HepG2 (cell line): ENCODE measurements at regions not wholly inside any gene's neighbourhood (a gene's known extent, or its start where the extent isn't known, plus 50 kb on each side); places are given as distances from the start of the nearest gene placed in this dataset.

Experiments used
- ATAC-seq: fragments of 200-7000 bp; cut with Tn5 transposase; 3 replicates; pipeline ENCODE4 v1.9.1; 2020; ENCODE audit warnings: mild to moderate bottlenecking, moderate library complexity
- BruUV-seq: library from RNA; stranded (reverse); fragments of 400-500 nt; replicated peaks from 2 replicates; lab custom pipeline; 2021; lab: Mats Ljungman, UMichigan
- CTCF ChIA-PET: fragments of 300-600 bp; formaldehyde crosslinking; extraction: SDS; loops from one replicate; lab custom pipeline; 2021; ENCODE audit warnings: low total read pairs, inconsistent platforms, low intra/inter-chr PET ratio; lab: Yijun Ruan, JAX
- POLR2A ChIA-PET: fragments of 350-600 bp; sonication (Branson Sonifier 250); formaldehyde crosslinking; loops from one replicate; lab custom pipeline; 2020; ENCODE audit warnings: antibody characterized with exemption, inconsistent platforms; lab: Yijun Ruan, JAX
- DNase-seq: peaks from one replicate; pipeline ENCODE4 v3.0.0-alpha.2; 2015; ENCODE audit warnings: low spot score
- FAIRE-seq: peaks from 3 replicates; lab custom pipeline; 2011; peaks lifted over from hg19 to GRCh38; lab: Jason Lieb, UNC
- H2AFZ ChIP-seq: one replicate; pipeline ENCODE4 v1.6.1; 2011; ENCODE audit warnings: low read length, inconsistent platforms
- H3K27ac ChIP-seq: fragments of 300-600 bp; 3 replicates; pipeline ENCODE4 v1.8.0; 2011; ENCODE audit warnings: mixed run types, mild to moderate bottlenecking, mixed read lengths, low read length, inconsistent platforms; ENCODE audit not compliant: insufficient read depth; ENCODE audit errors: extremely low read length
- H3K27me3 ChIP-seq, 2 experiments: fragments of 200-600 bp in 1 of 2; 2 replicates in 1 of 2; 3 replicates in 1 of 2; pipeline versions ENCODE4 v1.6.0 to v1.8.0; 2011; ENCODE audit warnings: low read length in 2 of 2, mild to moderate bottlenecking in 2 of 2, moderate library complexity in 2 of 2, inconsistent platforms in 1 of 2; ENCODE audit not compliant: insufficient read depth in 2 of 2, control insufficient read depth in 1 of 2
- H3K36me3 ChIP-seq, 2 experiments: fragments of 200-600 bp in 1 of 2; replicated peaks in 1 of 2; 2 replicates in 1 of 2; 3 replicates in 1 of 2; pipeline versions ENCODE4 v1.5.1 to v1.8.0; 2011; ENCODE audit warnings: low read length in 2 of 2, inconsistent platforms in 1 of 2; ENCODE audit not compliant: insufficient read depth in 2 of 2, control insufficient read depth in 1 of 2
- H3K4me1 ChIP-seq: 2 replicates; pipeline ENCODE4 v1.5.1; 2012; ENCODE audit warnings: low read length, inconsistent platforms; ENCODE audit not compliant: insufficient read depth
- H3K4me2 ChIP-seq: 2 replicates; pipeline ENCODE4 v1.6.0; 2011; ENCODE audit warnings: low read depth, low read length, inconsistent platforms
- H3K4me3 ChIP-seq, 3 experiments: fragments of 200-600 bp in 1 of 3; sonication (generic), shearing (Covaris generic) in 1 of 3; replicated peaks in 1 of 3; 2 replicates each; pipeline ENCODE4 v1.5.1; 2011 to 2016; ENCODE audit warnings: low read length in 3 of 3, inconsistent platforms in 2 of 3, low read depth in 2 of 3, mild to moderate bottlenecking in 2 of 3, control low read depth in 1 of 3, mixed read lengths in 1 of 3; ENCODE audit not compliant: insufficient read depth in 1 of 3
- H3K79me2 ChIP-seq: one replicate; pipeline ENCODE4 v1.6.1; 2011; ENCODE audit warnings: low read length, inconsistent platforms; ENCODE audit not compliant: insufficient read depth
- H3K9ac ChIP-seq: 2 replicates; pipeline ENCODE4 v1.6.0; 2011; ENCODE audit warnings: mild to moderate bottlenecking, low read depth, low read length, inconsistent platforms; ENCODE audit not compliant: insufficient read depth
- H3K9me3 ChIP-seq: 2 replicates; pipeline ENCODE4 v1.5.1; 2012; ENCODE audit warnings: mild to moderate bottlenecking, low read length
- H4K20me1 ChIP-seq: 2 replicates; pipeline ENCODE4 v1.6.0; 2011; ENCODE audit warnings: inconsistent platforms, mild to moderate bottlenecking, low read length, moderate library complexity; ENCODE audit not compliant: insufficient read depth
- ARHGAP35 ChIP-seq: sonication (generic); formaldehyde crosslinking; IDR thresholded peaks from 2 replicates; pipeline ENCODE4 v1.9.0; 2022; ENCODE audit warnings: mild to moderate bottlenecking, inconsistent platforms, moderate library complexity, missing genetic modification reagents, borderline replicate concordance
- ATRX ChIP-seq: sonication (generic); formaldehyde crosslinking; IDR thresholded peaks from 2 replicates; pipeline ENCODE4 v1.4.0; 2020; ENCODE audit warnings: missing genetic modification reagents, borderline replicate concordance
- FOSL2 ChIP-seq: sonication (generic); formaldehyde crosslinking; IDR thresholded peaks from 2 replicates; pipeline ENCODE4 v1.4.0; 2020; ENCODE audit warnings: missing genetic modification reagents
- RFX5 ChIP-seq: IDR thresholded peaks from 2 replicates; pipeline ENCODE4 v1.6.1; 2011; ENCODE audit warnings: low read depth, low read length, improper control_type of control experiment
- SP4 ChIP-seq: sonication (generic); formaldehyde crosslinking; IDR thresholded peaks from 2 replicates; pipeline ENCODE4 v1.8.1; 2023; ENCODE audit warnings: mild to moderate bottlenecking, missing genetic modification reagents
- ZBTB44 ChIP-seq: sonication (generic); formaldehyde crosslinking; IDR thresholded peaks from 2 replicates; pipeline ENCODE4 v1.4.0; 2020; ENCODE audit warnings: missing genetic modification reagents
- ZNF18 ChIP-seq: sonication (generic); formaldehyde crosslinking; IDR thresholded peaks from 2 replicates; pipeline ENCODE4 v1.8.0; 2022; ENCODE audit warnings: mild to moderate bottlenecking, missing genetic modification reagents; ENCODE audit not compliant: insufficient replicate concordance
- ZNF30 ChIP-seq: sonication (generic); formaldehyde crosslinking; IDR thresholded peaks from 2 replicates; pipeline ENCODE4 v1.5.0; 2020; ENCODE audit warnings: mild to moderate bottlenecking, missing genetic modification reagents
- ZNF557 ChIP-seq: sonication (generic); formaldehyde crosslinking; IDR thresholded peaks from 2 replicates; pipeline ENCODE4 v1.4.0; 2020; ENCODE audit warnings: missing genetic modification reagents
- ZNF7 ChIP-seq: IDR thresholded peaks from 2 replicates; pipeline ENCODE4 v1.6.1; 2016; ENCODE audit warnings: missing biosample characterization, missing genetic modification reagents
- ZNF710 ChIP-seq: sonication (generic); formaldehyde crosslinking; IDR thresholded peaks from 2 replicates; pipeline ENCODE4 v1.5.0; 2020; ENCODE audit warnings: mild to moderate bottlenecking, missing genetic modification reagents, borderline replicate concordance
- WGBS: methylation state at CpG from one replicate; pipeline ENCODE4 v1.1.6; 2017; ENCODE audit warnings: low lambda C conversion rate; 5-methylcytosine and 5-hydroxymethylcytosine counted together
- in situ Hi-C: cut with HindIII; loops from 2 replicates; pipeline ENCODE4 v1.10.0; 2017; ENCODE audit warnings: low pct_unique_long_range_greater_than_20kb; ENCODE audit not compliant: extremely low pct_ligation_motif_present
- intact Hi-C: fragments of 100-400 bp; cut with micrococcal nuclease; formaldehyde crosslinking; loops from one replicate; pipeline ENCODE4 v1.10.0; 2022; ENCODE audit not compliant: unreplicated experiment

GRCh38 chr7:15967121-15967520, 280.6 kb upstream of the MEOX2 start:
- no peaks in the 10 kb centered on the region for H3K27me3 ChIP-seq
- in situ Hi-C loops = no loop called here
- peaks cover 12% of the 10 kb centered on the region; the same call in 1 of the 2 replicates for H3K9me3 ChIP-seq
- H4K20me1 ChIP-seq = no peaks in the 10 kb centered on the region
- CTCF ChIA-PET = no interaction called here
- no peak overlapping the region for H3K4me2 ChIP-seq
- POLR2A ChIA-PET = no interaction called here
- no TSS peak for BruUV-seq
- no peak overlapping the region for H3K9ac ChIP-seq
- H3K79me2 ChIP-seq = no peaks in the 10 kb centered on the region
- 15% methylated on average over 2 of the region's 2 CpGs for WGBS
- no peaks in the 10 kb centered on the region for H3K36me3 ChIP-seq
- H2AFZ ChIP-seq = no peak overlapping the region
- H3K27ac ChIP-seq = no peak overlapping the region
- intact Hi-C loops = no loop called here
- TF ChIP-seq ARHGAP35 (CRISPR knock-in tag) (no peak), RFX5 (no peak), ZBTB44 (CRISPR knock-in tag) (no peak), ATRX (CRISPR knock-in tag) (no peak), ZNF18 (CRISPR knock-in tag) (no peak), ZNF710 (no peak), ZNF30 (no peak), ZNF557 (no peak), FOSL2 (no peak), SP4 (CRISPR knock-in tag) (no peak), ZNF7 (no peak)
- H3K4me3 ChIP-seq = no peak overlapping the region
- no peak for ATAC-seq
- no peak for DNase-seq
- no peak for FAIRE-seq
- H3K4me1 ChIP-seq = no peaks in the 10 kb centered on the region
